GM12892 (cell line): ENCODE measurements at regions not wholly inside any gene's neighbourhood (a gene's known extent, or its start where the extent isn't known, plus 50 kb on each side); places are given as distances from the start of the nearest gene placed in this dataset.
"Not testable (repeated sequence)": the region's sequence is repeated elsewhere in the genome, so short reads cannot be mapped to it uniquely, and the experiment has no call there.

Source experiments
- DNase-seq: peaks from one replicate; pipeline ENCODE4 v3.0.0; 2011; ENCODE audit not compliant: insufficient read length
- FAIRE-seq: peaks from 2 replicates; lab custom pipeline; 2011; peaks lifted over from hg19 to GRCh38; lab: Jason Lieb, UNC
- POLR2A ChIP-seq: IDR thresholded peaks from 2 replicates; pipeline ENCODE4 v1.6.1; 2011; ENCODE audit warnings: low read depth, low read length, control low read depth
- POLR2AphosphoS5 ChIP-seq: IDR thresholded peaks from 2 replicates; pipeline ENCODE4 v1.6.1; 2011; ENCODE audit warnings: low read depth, low read length, control low read depth
- TAF1 ChIP-seq: IDR thresholded peaks from 2 replicates; pipeline ENCODE4 v1.6.1; 2011; ENCODE audit warnings: low read depth, mild to moderate bottlenecking, control low read depth, low read length, borderline replicate concordance

- no peak for TF ChIP-seq TAF1
- no peak for TF ChIP-seq POLR2AphosphoS5
- no peak for TF ChIP-seq POLR2A
- FAIRE-seq (no peak), DNase-seq (no peak)
These were observed 713.6 kb downstream of the NSUN3 start for GRCh38 chr3:94776401-94776915.

GRCh38 chr3:94778289-94778688 is 715.4 kb downstream of the NSUN3 start:
- FAIRE-seq (no peak), DNase-seq (no peak)
- no peak for TF ChIP-seq TAF1
- TF ChIP-seq POLR2AphosphoS5 = no peak
- TF ChIP-seq POLR2A = no peak

DNA sequence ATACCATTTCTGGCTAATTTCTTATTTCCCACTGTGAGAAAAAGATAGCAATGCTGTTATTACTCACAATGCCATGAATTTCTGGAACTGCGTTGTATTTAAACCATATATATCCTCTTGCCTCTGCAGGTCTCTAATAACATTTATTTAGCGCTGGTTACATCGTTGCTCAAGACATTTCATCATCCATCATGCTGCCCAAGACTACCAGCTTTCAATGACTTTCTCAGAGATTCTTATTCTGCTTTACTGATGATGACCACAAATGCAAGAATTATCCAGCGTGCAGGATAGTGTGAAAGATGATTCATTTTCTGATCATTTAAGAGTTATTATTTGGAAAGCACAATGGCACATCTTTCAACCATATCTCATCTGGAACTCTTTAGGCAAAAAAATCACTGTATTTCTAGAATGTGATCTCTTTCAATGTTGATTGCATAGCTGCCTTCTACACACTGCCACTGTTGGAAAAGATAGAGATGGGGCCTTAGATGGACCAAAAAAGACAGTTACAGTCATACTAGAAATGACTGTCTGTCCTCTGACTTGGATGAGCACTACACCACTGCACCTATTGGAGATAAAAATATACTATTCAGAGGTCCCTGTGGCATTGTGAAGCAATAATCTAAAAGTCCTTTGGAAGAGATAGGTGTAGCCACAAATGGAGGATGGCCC is 716.1 kb downstream of the NSUN3 start:
- DNase-seq = no peak

DNA sequence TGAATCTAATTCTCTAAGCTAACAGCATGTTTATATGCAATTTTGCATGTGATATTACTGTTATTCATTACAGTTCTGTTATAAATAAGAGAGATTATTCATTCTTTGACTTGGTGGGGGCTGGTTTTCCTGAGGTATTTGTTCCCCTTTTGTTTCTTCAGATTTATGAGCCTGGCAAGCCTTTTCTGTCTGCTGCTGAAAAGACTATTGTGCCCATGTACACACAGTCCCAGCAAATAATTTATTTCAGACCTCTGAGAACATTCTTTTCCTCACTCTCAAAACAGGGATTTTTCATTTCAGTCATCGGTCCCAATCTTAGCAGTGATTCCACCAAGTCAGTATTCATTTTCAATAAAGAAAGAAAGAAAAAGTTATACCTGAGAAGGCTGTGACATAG is 716.8 kb downstream of the NSUN3 start:
- FAIRE-seq = no peak
- no peak for DNase-seq
- TF ChIP-seq TAF1 (no peak), POLR2A (no peak), POLR2AphosphoS5 (no peak)

More for the DNA sequence above, 716.1 kb downstream of the NSUN3 start:
- no peak for FAIRE-seq
- TF ChIP-seq POLR2AphosphoS5 (no peak), POLR2A (no peak), TAF1 (no peak)

DNA sequence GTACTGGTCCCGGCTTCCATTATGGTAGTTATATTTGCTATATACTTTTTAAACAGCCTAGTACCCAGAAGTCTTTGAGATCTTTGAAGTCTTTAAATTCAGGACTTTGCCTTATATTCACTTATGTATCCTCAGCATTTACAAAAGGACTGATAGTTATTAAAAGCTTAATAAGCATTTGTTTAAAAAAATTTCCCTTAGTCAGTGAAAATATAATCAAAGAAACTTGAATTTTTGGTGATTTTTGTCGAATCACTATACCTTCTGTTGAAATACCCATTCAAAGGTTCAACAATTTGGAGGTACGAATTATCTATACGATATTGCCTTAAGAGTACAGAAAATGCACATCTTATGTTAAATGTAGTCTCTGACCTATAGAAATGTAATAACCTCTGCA is 721.4 kb downstream of the NSUN3 start:
- FAIRE-seq = no peak
- TF ChIP-seq TAF1 = no peak
- no peak for TF ChIP-seq POLR2AphosphoS5
- no peak for TF ChIP-seq POLR2A
- no peak for DNase-seq

DNA sequence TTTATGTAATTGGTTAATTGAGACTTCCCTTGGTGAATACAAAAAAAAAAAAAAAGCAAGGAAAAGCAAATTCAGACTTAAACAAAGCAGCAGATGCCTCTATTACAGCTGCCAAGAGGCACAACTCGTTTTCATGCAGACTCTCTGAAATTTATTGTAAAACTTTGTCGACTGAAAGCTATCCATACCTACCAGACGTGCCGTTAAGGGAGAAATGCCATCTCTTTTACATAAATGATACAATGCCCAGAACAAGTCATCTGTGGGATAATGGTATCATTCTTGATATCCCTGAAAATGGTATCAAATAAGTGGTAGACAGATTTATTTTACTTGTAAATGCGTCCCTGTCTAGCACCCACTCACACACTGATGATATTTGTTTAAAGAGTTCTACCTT is 724.2 kb downstream of the NSUN3 start:
- no peak for TF ChIP-seq POLR2A
- TF ChIP-seq POLR2AphosphoS5 = no peak
- TF ChIP-seq TAF1 = no peak
- FAIRE-seq (no peak), DNase-seq (no peak)

GRCh38 chr3:94787734-94788270 is 724.9 kb downstream of the NSUN3 start:
- no peak for DNase-seq
- TF ChIP-seq TAF1 (no peak), POLR2A (no peak), POLR2AphosphoS5 (no peak)
- FAIRE-seq = no peak

- no peak for FAIRE-seq
- TF ChIP-seq POLR2AphosphoS5 = no peak
- TF ChIP-seq POLR2A = no peak
- no peak for TF ChIP-seq TAF1
These were observed 731.7 kb downstream of the NSUN3 start for GRCh38 chr3:94794563-94794962.

DNA sequence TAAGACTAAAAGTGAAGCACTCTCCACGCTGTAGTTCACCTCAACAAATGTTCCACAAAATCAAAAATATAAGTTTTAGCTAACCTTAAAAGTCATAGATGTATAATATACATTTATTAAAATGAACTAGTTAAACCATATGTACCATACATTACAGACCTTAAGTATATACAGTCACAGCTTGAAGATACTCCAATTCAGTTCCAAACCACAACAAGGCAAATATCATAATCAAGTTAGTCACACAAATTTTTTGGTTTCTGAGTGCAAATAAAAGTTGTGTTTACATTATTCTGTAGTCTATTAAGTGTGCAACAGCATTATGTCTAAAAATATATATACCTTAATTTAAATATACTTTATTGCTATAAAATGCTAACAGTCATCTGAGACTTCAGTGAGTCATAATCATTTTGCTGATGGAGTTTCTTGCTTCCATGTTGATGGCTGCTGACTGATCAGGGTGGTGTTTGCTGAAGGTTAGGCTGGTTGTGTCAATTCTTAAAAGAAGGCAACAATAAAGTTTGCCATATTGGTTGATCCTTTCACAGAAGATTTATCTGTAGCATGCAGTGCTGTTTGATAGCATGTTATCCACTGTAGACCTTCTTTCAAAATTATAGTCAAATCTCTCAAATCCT is 736.7 kb downstream of the NSUN3 start:
- DNase-seq = no peak
- no peak for TF ChIP-seq POLR2A
- no peak for TF ChIP-seq POLR2AphosphoS5
- no peak for TF ChIP-seq TAF1
- FAIRE-seq = no peak

More at GRCh38 chr3:94794563-94794962, 731.7 kb downstream of the NSUN3 start:
- no peak for DNase-seq

DNA sequence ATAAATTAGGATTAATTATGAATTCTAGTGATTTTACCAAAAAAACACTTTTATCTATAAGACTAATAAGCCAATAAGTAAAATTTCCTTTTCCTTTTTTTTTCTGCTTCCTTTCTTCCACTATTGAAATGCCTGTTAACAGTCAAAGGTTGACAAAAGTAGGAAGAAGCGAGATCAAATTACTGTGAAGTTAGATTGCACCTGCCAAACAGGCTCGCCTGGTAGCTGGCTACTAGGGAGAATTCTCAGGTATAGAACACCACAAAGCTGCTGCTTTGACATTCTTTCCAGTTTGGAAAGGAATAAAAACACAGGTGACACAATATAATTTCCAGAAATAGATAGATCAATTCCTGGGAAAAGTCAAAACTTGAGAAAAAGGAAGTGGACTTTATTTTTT is 749.0 kb downstream of the NSUN3 start:
- no peak for TF ChIP-seq POLR2A
- DNase-seq (no peak), FAIRE-seq (no peak)

- DNase-seq (no peak), FAIRE-seq (no peak)
- TF ChIP-seq POLR2AphosphoS5 (no peak), TAF1 (no peak), POLR2A (no peak)
These were observed 758.4 kb downstream of the NSUN3 start for GRCh38 chr3:94821241-94821640.

- no peak for TF ChIP-seq POLR2AphosphoS5
- TF ChIP-seq TAF1 = no peak
- TF ChIP-seq POLR2A = no peak
- FAIRE-seq (no peak), DNase-seq (no peak)
These were observed 759.4 kb downstream of the NSUN3 start for GRCh38 chr3:94822298-94822697.

GRCh38 chr3:94846251-94846650 is 783.4 kb downstream of the NSUN3 start:
- not testable (repeated sequence) for FAIRE-seq, DNase-seq
